ENCODE measurements at regions not wholly inside any gene's neighbourhood (a gene's known extent, or its start where the extent isn't known, plus 50 kb on each side); places are given as distances from the start of the nearest gene placed in this dataset.

GRCh38 chr1:233735847-233736246, 121.9 kb downstream of the KCNK1 start:
- H3K4me2 ChIP-seq (ENCODE audit: control insufficient read depth, insufficient read depth) = no peak overlapping the region
- H2AFZ ChIP-seq (ENCODE audit: control insufficient read depth, low read depth, low read length) = no peak overlapping the region
- no peaks in the 10 kb centered on the region for H4K20me1 ChIP-seq (ENCODE audit: control insufficient read depth, insufficient read depth)
- H3K36me3 ChIP-seq (ENCODE audit: control insufficient read depth in 2 of 2, insufficient read depth in 2 of 2, low read length in 1 of 2) = no peaks in the 10 kb centered on the region
- H3K27ac ChIP-seq (ENCODE audit: control insufficient read depth, insufficient read depth) = no peak overlapping the region
- H3K4me1 ChIP-seq (ENCODE audit: control insufficient read depth, insufficient read depth, low read length) = no peaks in the 10 kb centered on the region
- CTCF ChIA-PET = interaction anchor here (0.7 to 1.4 kb wide), 2 partner anchors 15 to 103 kb away, joined by 3 read pairs; no protein-coding TSS in a partner anchor
- H3K79me2 ChIP-seq (ENCODE audit: control insufficient read depth, insufficient read depth, low read length) = no peaks in the 10 kb centered on the region
- no peaks in the 10 kb centered on the region for H3K9me3 ChIP-seq (replicated peaks; ENCODE audit: control insufficient read depth, insufficient read depth, low read length)
- TF ChIP-seq IKZF1 (conservative IDR thresholded peaks at IDR 0.05) (no peak), POU2F2 (IDR thresholded peaks at IDR 0.05; ENCODE audit: borderline replicate concordance, low read depth, low read length) (no peak), TCF7 (IDR thresholded peaks at IDR 0.05; ENCODE audit: borderline replicate concordance) (no peak), MYB (IDR thresholded peaks at IDR 0.05; ENCODE audit: borderline replicate concordance, low read depth, low read length) (no peak), MXI1 (IDR thresholded peaks at IDR 0.05; ENCODE audit: low read depth, low read length) (no peak), NR2C2 (IDR thresholded peaks at IDR 0.05; ENCODE audit: borderline replicate concordance, control insufficient read depth, insufficient read length, low read depth) (no peak), ESRRA (IDR thresholded peaks at IDR 0.05; ENCODE audit: low read length) (no peak), CREM (IDR thresholded peaks at IDR 0.05; ENCODE audit: low read depth) (no peak), HDAC6 (IDR thresholded peaks at IDR 0.05; ENCODE audit: unreplicated experiment) (no peak), NR2C1 (IDR thresholded peaks at IDR 0.05) (no peak), MEF2B (IDR thresholded peaks at IDR 0.05; ENCODE audit: partially characterized antibody, poor library complexity, severe bottlenecking) (no peak), FOXM1 (IDR thresholded peaks at IDR 0.05; ENCODE audit: low read depth, low read length) (no peak), RBBP5 (conservative IDR thresholded peaks at IDR 0.05) (no peak), FOS (IDR thresholded peaks at IDR 0.05; ENCODE audit: borderline replicate concordance, extremely low read depth, insufficient read length) (no peak)
- WGBS (ENCODE audit: insufficient coverage, insufficient replicate concordance, low lambda C conversion rate, missing lambda C conversion rate) = 31% methylated on average over 3 of the region's 3 CpGs
- SMC1A ChIA-PET (ENCODE audit: uncharacterized antibody, unreplicated experiment) = interaction anchor here (0.7 kb wide), 2 partner anchors 44 to 295 kb away, joined by 3 to 4 read pairs; no protein-coding TSS in a partner anchor
- H3K4me3 ChIP-seq = no peak overlapping the region
- ATAC-seq (no peak), FAIRE-seq (no peak), DNase-seq (ENCODE audit: low read depth, low spot score) (no peak)
- H3K27me3 ChIP-seq (replicated peaks in 1 of 2; ENCODE audit: control insufficient read depth in 2 of 2, insufficient read depth in 2 of 2, low read length in 1 of 2) = no peaks in the 10 kb centered on the region
- H3K9ac ChIP-seq (ENCODE audit: control insufficient read depth, insufficient read depth, low read length) = no peak overlapping the region
- POLR2A ChIA-PET = interaction anchor here (0.7 to 1.1 kb wide), 2 partner anchors 14 to 24 kb away, joined by 3 read pairs; no protein-coding TSS in a partner anchor
- BruUV-seq (replicated peaks) = no TSS peak
- in situ Hi-C loops (cut with MboI) = no loop called here
- intact Hi-C loops (cut with micrococcal nuclease; ENCODE audit: unreplicated experiment) = no loop called here
- RAD21 ChIA-PET (ENCODE audit: unreplicated experiment) = no interaction called here

All from GM12878 (cell line).